GM12878 (cell line): ENCODE measurements at regions not wholly inside any gene's neighbourhood (a gene's known extent, or its start where the extent isn't known, plus 50 kb on each side); places are given as distances from the start of the nearest gene placed in this dataset.

ENCODE experiments used
- ATAC-seq: fragments of 200-7000 bp; cut with Tn5 transposase; 3 replicates; pipeline ENCODE4 v1.9.1; 2020; ENCODE audit warnings: mild to moderate bottlenecking, moderate library complexity
- BruUV-seq: library from RNA; stranded (reverse); fragments of 400-500 nt; replicated peaks from 2 replicates; lab custom pipeline; 2021; lab: Mats Ljungman, UMichigan
- CTCF ChIA-PET: fragments of 300-600 bp; sonication (Branson Sonifier 250); formaldehyde crosslinking; extraction: SDS; loops from one replicate; lab custom pipeline; 2021; ENCODE audit warnings: inconsistent platforms; lab: Yijun Ruan, JAX
- POLR2A ChIA-PET: fragments of 350-600 bp; formaldehyde crosslinking; extraction: SDS; loops from one replicate; lab custom pipeline; 2021; ENCODE audit warnings: inconsistent platforms; lab: Charles Lee
- RAD21 ChIA-PET: fragments of 300-600 bp; sonication (Branson Sonifier 250); formaldehyde crosslinking; loops from one replicate; lab custom pipeline; 2023; ENCODE audit warnings: antibody characterized with exemption; ENCODE audit not compliant: unreplicated experiment; lab: Charles Lee
- SMC1A ChIA-PET: fragments of 300-600 bp; sonication (Branson Sonifier 250); formaldehyde crosslinking; loops from one replicate; lab custom pipeline; 2023; ENCODE audit not compliant: unreplicated experiment, uncharacterized antibody; lab: Charles Lee
- DNase-seq: peaks from one replicate; pipeline ENCODE4 v3.0.0-alpha.2; 2011; ENCODE audit warnings: low read depth, low spot score
- FAIRE-seq: peaks from 3 replicates; lab custom pipeline; 2011; peaks lifted over from hg19 to GRCh38; lab: Jason Lieb, UNC
- H2AFZ ChIP-seq: 2 replicates; pipeline ENCODE4 v1.6.0; 2011; ENCODE audit warnings: low read depth, low read length, control low read depth; ENCODE audit not compliant: control insufficient read depth
- H3K27ac ChIP-seq: 2 replicates; pipeline ENCODE4 v1.5.1; 2011; ENCODE audit warnings: control low read depth; ENCODE audit not compliant: control insufficient read depth, insufficient read depth
- H3K27me3 ChIP-seq, 2 experiments: replicated peaks in 1 of 2; 2 replicates each; pipeline versions ENCODE4 v1.6.0 to v1.6.1; 2011; ENCODE audit warnings: low read length in 1 of 2; ENCODE audit not compliant: control insufficient read depth in 2 of 2, insufficient read depth in 2 of 2
- H3K36me3 ChIP-seq, 2 experiments: 2 replicates each; pipeline ENCODE4 v1.5.1; 2011; ENCODE audit warnings: low read length in 1 of 2; ENCODE audit not compliant: control insufficient read depth in 2 of 2, insufficient read depth in 2 of 2
- H3K4me1 ChIP-seq: 2 replicates; pipeline ENCODE4 v1.6.1; 2011; ENCODE audit warnings: mild to moderate bottlenecking, low read length, moderate library complexity, mixed read lengths; ENCODE audit not compliant: control insufficient read depth, insufficient read depth
- H3K4me2 ChIP-seq: 2 replicates; pipeline ENCODE4 v1.6.0; 2011; ENCODE audit warnings: control low read depth; ENCODE audit not compliant: control insufficient read depth, insufficient read depth
- H3K4me3 ChIP-seq: fragments of 200-600 bp; sonication (generic); 2 replicates; pipeline ENCODE4 v1.5.1; 2016
- H3K79me2 ChIP-seq: 2 replicates; pipeline ENCODE4 v1.6.0; 2011; ENCODE audit warnings: low read length; ENCODE audit not compliant: control insufficient read depth, insufficient read depth
- H3K9ac ChIP-seq: 2 replicates; pipeline ENCODE4 v1.8.0; 2011; ENCODE audit warnings: low read length, control low read depth, mixed read lengths; ENCODE audit not compliant: control insufficient read depth, insufficient read depth
- H3K9me3 ChIP-seq: replicated peaks from 3 replicates; pipeline ENCODE4 v1.5.1; 2011; ENCODE audit warnings: mild to moderate bottlenecking, low read length; ENCODE audit not compliant: control insufficient read depth, insufficient read depth
- H4K20me1 ChIP-seq: 2 replicates; pipeline ENCODE4 v1.6.0; 2011; ENCODE audit not compliant: control insufficient read depth, insufficient read depth
- MAX ChIP-seq: IDR thresholded peaks from 2 replicates; pipeline ENCODE4 v1.6.1; 2012; ENCODE audit warnings: low read depth, low read length, improper control_type of control experiment
- MLLT1 ChIP-seq: fragments of 450-650 bp; IDR thresholded peaks from 2 replicates; pipeline ENCODE4 v1.6.1; 2016; ENCODE audit warnings: mild to moderate bottlenecking
- NFYA ChIP-seq: IDR thresholded peaks from 2 replicates; pipeline ENCODE4 v1.6.1; 2011; ENCODE audit warnings: low read depth, mild to moderate bottlenecking, low read length, improper control_type of control experiment, borderline replicate concordance
- PKNOX1 ChIP-seq: fragments of 450-650 bp; IDR thresholded peaks from 2 replicates; pipeline ENCODE4 v1.6.1; 2016; ENCODE audit warnings: mild to moderate bottlenecking
- PML ChIP-seq: IDR thresholded peaks from 2 replicates; pipeline ENCODE4 v1.6.1; 2012; ENCODE audit warnings: low read length, inconsistent platforms
- PRDM15 ChIP-seq: fragments of 450-650 bp; formaldehyde crosslinking; IDR thresholded peaks from 2 replicates; pipeline ENCODE4 v1.4.0; 2020; ENCODE audit warnings: mild to moderate bottlenecking, moderate library complexity
- SMARCA5 ChIP-seq: fragments of 450-650 bp; IDR thresholded peaks from 2 replicates; pipeline ENCODE4 v1.6.1; 2017; ENCODE audit warnings: mild to moderate bottlenecking
- SMC3 ChIP-seq: IDR thresholded peaks from 2 replicates; pipeline ENCODE4 v1.6.1; 2011; ENCODE audit warnings: low read length, improper control_type of control experiment, borderline replicate concordance
- SREBF1 ChIP-seq: IDR thresholded peaks from 2 replicates; pipeline ENCODE4 v1.6.1; 2012; ENCODE audit warnings: mild to moderate bottlenecking, low read length
- SUZ12 ChIP-seq: fragments of 200-600 bp; sonication (generic); IDR thresholded peaks from one replicate; pipeline ENCODE4 v1.6.1; 2018; ENCODE audit warnings: antibody characterized with exemption, mild to moderate bottlenecking; ENCODE audit not compliant: unreplicated experiment
- TAF1 ChIP-seq: IDR thresholded peaks from 2 replicates; pipeline ENCODE4 v1.6.1; 2011; ENCODE audit warnings: mild to moderate bottlenecking, low read depth, low read length, borderline replicate concordance
- TCF12 ChIP-seq: IDR thresholded peaks from 2 replicates; pipeline ENCODE4 v1.6.1; 2011; ENCODE audit warnings: low read depth, mild to moderate bottlenecking, low read length
- WGBS: methylation state at CpG from one replicate; pipeline ENCODE4 v1.1.6; 2016; ENCODE audit warnings: low lambda C conversion rate; ENCODE audit not compliant: insufficient replicate concordance, insufficient coverage; ENCODE audit errors: missing lambda C conversion rate; 5-methylcytosine and 5-hydroxymethylcytosine counted together
- in situ Hi-C: fragments of 300-500 bp; cut with MboI; formaldehyde crosslinking; loops from 9 replicates; pipeline ENCODE4 v1.14.3; 2018; ENCODE audit warnings: mixed read lengths
- intact Hi-C: fragments of 100-400 bp; cut with micrococcal nuclease; formaldehyde crosslinking; loops from one replicate; pipeline ENCODE4 v1.14.2; 2022; ENCODE audit not compliant: unreplicated experiment

GRCh38 chr11:134599299-134599771, 187.3 kb upstream of the B3GAT1 start:
- no peak overlapping the region for H3K4me3 ChIP-seq
- RAD21 ChIA-PET = no interaction called here
- CTCF ChIA-PET = no interaction called here
- ATAC-seq = no peak
- no peak for DNase-seq
- POLR2A ChIA-PET = no interaction called here
- no peak for TF ChIP-seq TAF1
- TF ChIP-seq SREBF1 = no peak
- no peak for TF ChIP-seq PML
- no peak for TF ChIP-seq PRDM15 (CRISPR knock-in tag)
- TF ChIP-seq SMARCA5 = no peak
- no peak for TF ChIP-seq MAX
- no peak for TF ChIP-seq TCF12
- TF ChIP-seq SUZ12 = no peak
- TF ChIP-seq MLLT1 = no peak
- no peak for TF ChIP-seq SMC3
- TF ChIP-seq NFYA = no peak
- TF ChIP-seq PKNOX1 = no peak
- TF ChIP-seq, all 136 proteins: peak for 0
- BruUV-seq = no TSS peak
- SMC1A ChIA-PET = no interaction called here
- Histone ChIP-seq H3K79me2 (no peaks in the 10 kb centered on the region), H2AFZ (no peak overlapping the region), H4K20me1 (no peaks in the 10 kb centered on the region), H3K27ac (no peak overlapping the region), H3K4me1 (no peaks in the 10 kb centered on the region), H3K27me3 (0 out of 4 replicates have a peak, but pooled peaks cover 0 to 1% of the 10 kb centered on the region in 2 experiments), H3K9ac (no peak overlapping the region), H3K36me3 (no peaks in the 10 kb centered on the region), H3K4me2 (no peak overlapping the region), H3K9me3 (no peaks in the 10 kb centered on the region)
- FAIRE-seq = no peak
- in situ Hi-C loops (no loop called here), intact Hi-C loops (no loop called here)
- WGBS = 18% methylated on average over 6 of the region's 6 CpGs
